HL-60 (cell line): ENCODE measurements at regions not wholly inside any gene's neighbourhood (a gene's known extent, or its start where the extent isn't known, plus 50 kb on each side); places are given as distances from the start of the nearest gene placed in this dataset.

ENCODE experiments used
- POLR2AphosphoS5 ChIP-seq: IDR thresholded peaks from 2 replicates; pipeline ENCODE4 v1.6.1; 2012; ENCODE audit warnings: low read depth
- TF ChIP-seq, protein P1 (sequence below): IDR thresholded peaks from one replicate; pipeline ENCODE4 v1.5.1; 2011; ENCODE audit warnings: low read length, control low read depth, inconsistent platforms; ENCODE audit not compliant: insufficient read depth

- TF ChIP-seq POLR2AphosphoS5: no peak
- TF ChIP-seq, protein P1, sequence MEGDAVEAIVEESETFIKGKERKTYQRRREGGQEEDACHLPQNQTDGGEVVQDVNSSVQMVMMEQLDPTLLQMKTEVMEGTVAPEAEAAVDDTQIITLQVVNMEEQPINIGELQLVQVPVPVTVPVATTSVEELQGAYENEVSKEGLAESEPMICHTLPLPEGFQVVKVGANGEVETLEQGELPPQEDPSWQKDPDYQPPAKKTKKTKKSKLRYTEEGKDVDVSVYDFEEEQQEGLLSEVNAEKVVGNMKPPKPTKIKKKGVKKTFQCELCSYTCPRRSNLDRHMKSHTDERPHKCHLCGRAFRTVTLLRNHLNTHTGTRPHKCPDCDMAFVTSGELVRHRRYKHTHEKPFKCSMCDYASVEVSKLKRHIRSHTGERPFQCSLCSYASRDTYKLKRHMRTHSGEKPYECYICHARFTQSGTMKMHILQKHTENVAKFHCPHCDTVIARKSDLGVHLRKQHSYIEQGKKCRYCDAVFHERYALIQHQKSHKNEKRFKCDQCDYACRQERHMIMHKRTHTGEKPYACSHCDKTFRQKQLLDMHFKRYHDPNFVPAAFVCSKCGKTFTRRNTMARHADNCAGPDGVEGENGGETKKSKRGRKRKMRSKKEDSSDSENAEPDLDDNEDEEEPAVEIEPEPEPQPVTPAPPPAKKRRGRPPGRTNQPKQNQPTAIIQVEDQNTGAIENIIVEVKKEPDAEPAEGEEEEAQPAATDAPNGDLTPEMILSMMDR: no peak
These were observed 147.3 kb upstream of the DPH6 start for GRCh38 chr15:35693286-35693685.
